GM12892 (cell line): ENCODE measurements at regions not wholly inside any gene's neighbourhood (a gene's known extent, or its start where the extent isn't known, plus 50 kb on each side); places are given as distances from the start of the nearest gene placed in this dataset.

Experiments used
- POLR2A ChIP-seq: IDR thresholded peaks from 2 replicates; pipeline ENCODE4 v1.6.1; 2011; ENCODE audit warnings: low read depth, low read length, control low read depth
- POLR2AphosphoS5 ChIP-seq: IDR thresholded peaks from 2 replicates; pipeline ENCODE4 v1.6.1; 2011; ENCODE audit warnings: low read depth, low read length, control low read depth
- TAF1 ChIP-seq: IDR thresholded peaks from 2 replicates; pipeline ENCODE4 v1.6.1; 2011; ENCODE audit warnings: low read depth, mild to moderate bottlenecking, control low read depth, low read length, borderline replicate concordance

GRCh38 chr3:5448816-5449215, 261.3 kb downstream of the EDEM1 start:
- TF ChIP-seq POLR2A (no peak), TAF1 (no peak), POLR2AphosphoS5 (no peak)
